ENCODE measurements at regions not wholly inside any gene's neighbourhood (a gene's known extent, or its start where the extent isn't known, plus 50 kb on each side); places are given as distances from the start of the nearest gene placed in this dataset.
A peak's percentile ranks its signal among the peaks of the same experiment; 100 is the strongest.

GRCh38 chr3:72266016-72266370 is 481.0 kb upstream of the PROK2 start:
- Histone ChIP-seq H4K20me1 (ENCODE audit: insufficient read depth, low read length) (no peaks in the 10 kb centered on the region), H3K36me3 (ENCODE audit: insufficient read depth, low read length) (no peaks in the 10 kb centered on the region), H3K4me2 (ENCODE audit: low read length) (no peak overlapping the region), H3K27me3 (ENCODE audit: insufficient read depth, low read length) (peaks cover 22% of the 10 kb centered on the region), H3K27ac (ENCODE audit: low read depth, low read length) (no peak overlapping the region), H3K79me2 (ENCODE audit: insufficient read depth, low read length) (no peaks in the 10 kb centered on the region), H3K4me1 (ENCODE audit: insufficient read depth, low read length) (peaks cover 15% of the 10 kb centered on the region), H3K9ac (ENCODE audit: low read length) (no peak overlapping the region), H2AFZ (ENCODE audit: low read depth, low read length) (no peak overlapping the region), H3K4me3 (ENCODE audit: insufficient read depth, low read depth, low read length) (no peak overlapping the region), H3K9me3 (ENCODE audit: insufficient read depth, low read depth, low read length) (no peaks in the 10 kb centered on the region)
- DNase-seq (ENCODE audit: low read depth) (no peak), FAIRE-seq (no peak)
- no peaks in the 10 kb centered on the region for H3K36me3 Mint-ChIP-seq (ENCODE audit: low read depth, unreplicated experiment)
- no peak for TF ChIP-seq EZH2 (IDR thresholded peaks at IDR 0.05; ENCODE audit: insufficient read depth, low read length)
- TF ChIP-seq, protein P1, sequence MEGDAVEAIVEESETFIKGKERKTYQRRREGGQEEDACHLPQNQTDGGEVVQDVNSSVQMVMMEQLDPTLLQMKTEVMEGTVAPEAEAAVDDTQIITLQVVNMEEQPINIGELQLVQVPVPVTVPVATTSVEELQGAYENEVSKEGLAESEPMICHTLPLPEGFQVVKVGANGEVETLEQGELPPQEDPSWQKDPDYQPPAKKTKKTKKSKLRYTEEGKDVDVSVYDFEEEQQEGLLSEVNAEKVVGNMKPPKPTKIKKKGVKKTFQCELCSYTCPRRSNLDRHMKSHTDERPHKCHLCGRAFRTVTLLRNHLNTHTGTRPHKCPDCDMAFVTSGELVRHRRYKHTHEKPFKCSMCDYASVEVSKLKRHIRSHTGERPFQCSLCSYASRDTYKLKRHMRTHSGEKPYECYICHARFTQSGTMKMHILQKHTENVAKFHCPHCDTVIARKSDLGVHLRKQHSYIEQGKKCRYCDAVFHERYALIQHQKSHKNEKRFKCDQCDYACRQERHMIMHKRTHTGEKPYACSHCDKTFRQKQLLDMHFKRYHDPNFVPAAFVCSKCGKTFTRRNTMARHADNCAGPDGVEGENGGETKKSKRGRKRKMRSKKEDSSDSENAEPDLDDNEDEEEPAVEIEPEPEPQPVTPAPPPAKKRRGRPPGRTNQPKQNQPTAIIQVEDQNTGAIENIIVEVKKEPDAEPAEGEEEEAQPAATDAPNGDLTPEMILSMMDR (IDR thresholded peaks at IDR 0.05; ENCODE audit: insufficient read depth, low read depth, low read length), result no peak
- H3K4me1 Mint-ChIP-seq (ENCODE audit: low read depth, unreplicated experiment), result peaks cover 34% of the 10 kb centered on the region
- no peak overlapping the region for H3K27ac Mint-ChIP-seq (ENCODE audit: unreplicated experiment)
- no peak overlapping the region for H3K4me3 Mint-ChIP-seq (ENCODE audit: unreplicated experiment)
- H3K9me3 Mint-ChIP-seq (ENCODE audit: unreplicated experiment), result no peaks in the 10 kb centered on the region
- peaks cover 14% of the 10 kb centered on the region for H3K27me3 Mint-ChIP-seq (ENCODE audit: low read depth, unreplicated experiment)

- Mint-ChIP-seq H3K27ac (ENCODE audit: unreplicated experiment) (no peak overlapping the region), H3K27me3 (ENCODE audit: low read depth, unreplicated experiment) (peaks cover 19% of the 10 kb centered on the region), H3K36me3 (ENCODE audit: low read depth, unreplicated experiment) (no peaks in the 10 kb centered on the region), H3K9me3 (ENCODE audit: unreplicated experiment) (no peaks in the 10 kb centered on the region), H3K4me1 (ENCODE audit: low read depth, unreplicated experiment) (peaks cover 30% of the 10 kb centered on the region), H3K4me3 (ENCODE audit: unreplicated experiment) (no peak overlapping the region)
- no peaks in the 10 kb centered on the region for H3K79me2 ChIP-seq (ENCODE audit: insufficient read depth, low read length)
- peaks cover 26% of the 10 kb centered on the region for H3K27me3 ChIP-seq (ENCODE audit: insufficient read depth, low read length)
- H2AFZ ChIP-seq (ENCODE audit: low read depth, low read length), result no peak overlapping the region
- DNase-seq (ENCODE audit: low read depth), result no peak
- TF ChIP-seq EZH2 (IDR thresholded peaks at IDR 0.05; ENCODE audit: insufficient read depth, low read length), result no peak
- TF ChIP-seq, protein P1 (IDR thresholded peaks at IDR 0.05; ENCODE audit: insufficient read depth, low read depth, low read length), result peak; percentile 19
- no peak overlapping the region for H3K9ac ChIP-seq (ENCODE audit: low read length)
- H3K4me1 ChIP-seq (ENCODE audit: insufficient read depth, low read length), result peaks cover 12% of the 10 kb centered on the region
- no peaks in the 10 kb centered on the region for H3K36me3 ChIP-seq (ENCODE audit: insufficient read depth, low read length)
- no peak overlapping the region for H3K27ac ChIP-seq (ENCODE audit: low read depth, low read length)
- FAIRE-seq, result no peak
- H4K20me1 ChIP-seq (ENCODE audit: insufficient read depth, low read length), result no peaks in the 10 kb centered on the region
- no peak overlapping the region for H3K4me2 ChIP-seq (ENCODE audit: low read length)
- no peaks in the 10 kb centered on the region for H3K9me3 ChIP-seq (ENCODE audit: insufficient read depth, low read depth, low read length)
- H3K4me3 ChIP-seq (ENCODE audit: insufficient read depth, low read depth, low read length), result no peak overlapping the region
Measured at GRCh38 chr3:72265256-72266015, 480.5 kb upstream of the PROK2 start.

Data from astrocyte (in vitro differentiated cells and primary cell).